HG03378 (cell line): ENCODE measurements at regions not wholly inside any gene's neighbourhood (a gene's known extent, or its start where the extent isn't known, plus 50 kb on each side); places are given as distances from the start of the nearest gene placed in this dataset.

Source experiments
- ATAC-seq: cut with Tn5 transposase; IDR thresholded peaks from one replicate; pipeline ENCODE4 v1.9.1; 2021; ENCODE audit warnings: mild to moderate bottlenecking, moderate library complexity; ENCODE audit not compliant: unreplicated experiment

DNA sequence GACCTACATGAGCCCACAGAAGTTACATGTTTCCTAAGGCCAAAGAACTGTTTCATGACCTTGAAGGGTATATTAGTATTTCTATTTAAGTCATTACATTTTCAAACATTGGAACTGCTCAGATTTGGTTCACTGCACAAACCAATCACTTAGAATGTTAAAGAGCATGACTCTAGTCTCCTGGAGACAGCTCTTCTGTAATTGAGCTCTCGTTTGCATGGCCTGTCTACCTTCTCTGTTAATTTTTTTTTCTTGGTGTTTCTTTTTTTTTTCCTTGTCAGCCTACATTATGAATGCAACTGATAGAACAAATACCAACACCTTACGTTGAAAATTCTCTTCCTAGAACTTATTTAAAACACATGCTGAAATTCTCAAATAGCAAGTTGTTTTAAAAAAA is 860.2 kb upstream of the MAP3K7 start:
- no peak for ATAC-seq

GRCh38 chr6:91443405-91443804 is 856.5 kb upstream of the MAP3K7 start:
- ATAC-seq, result no peak

- no peak for ATAC-seq
Observed at GRCh38 chr6:91442342-91442741, 855.5 kb upstream of the MAP3K7 start.

DNA sequence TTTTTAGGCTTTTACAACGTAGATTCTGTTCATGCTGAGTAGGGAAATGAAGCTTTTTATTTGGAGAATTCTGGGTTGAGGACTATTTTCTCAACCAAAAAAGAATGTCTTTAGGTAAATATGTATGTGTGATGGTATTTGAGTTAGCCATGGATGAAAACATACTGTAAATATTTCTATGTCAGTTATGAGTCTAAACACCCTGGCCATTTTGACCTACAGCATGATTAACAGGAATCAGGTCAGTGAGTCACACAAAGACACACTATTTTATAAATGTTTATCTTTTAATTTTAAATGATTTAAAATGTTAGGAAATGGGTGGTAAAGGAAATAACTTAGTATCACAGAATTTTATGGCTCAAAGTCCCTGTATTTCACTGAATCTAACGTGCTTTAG is 851.7 kb upstream of the MAP3K7 start:
- no peak for ATAC-seq

- ATAC-seq, result no peak
Observed at GRCh38 chr6:91437315-91437729, 850.5 kb upstream of the MAP3K7 start.

- ATAC-seq, result no peak
Observed at GRCh38 chr6:91436448-91436847, 849.6 kb upstream of the MAP3K7 start.

DNA sequence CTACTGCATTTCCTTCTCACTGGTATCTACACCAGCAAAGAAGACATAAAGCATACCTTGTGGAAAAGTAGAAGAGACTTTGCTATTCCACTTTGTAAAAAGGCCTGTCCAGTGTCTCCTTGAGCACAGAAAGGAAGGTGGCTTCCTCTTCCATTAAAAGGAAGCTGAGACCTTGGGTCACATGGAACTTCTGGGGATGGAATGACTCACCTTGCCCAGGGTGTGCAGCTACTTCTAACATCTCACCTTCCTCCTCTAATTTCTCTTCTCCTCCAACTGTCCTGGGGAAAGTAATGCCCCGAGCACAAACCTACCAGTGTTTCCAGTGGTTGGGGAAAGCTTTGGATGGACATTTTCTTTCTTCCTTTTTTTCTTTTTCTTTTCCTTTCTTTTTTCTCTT is 848.8 kb upstream of the MAP3K7 start:
- no peak for ATAC-seq

DNA sequence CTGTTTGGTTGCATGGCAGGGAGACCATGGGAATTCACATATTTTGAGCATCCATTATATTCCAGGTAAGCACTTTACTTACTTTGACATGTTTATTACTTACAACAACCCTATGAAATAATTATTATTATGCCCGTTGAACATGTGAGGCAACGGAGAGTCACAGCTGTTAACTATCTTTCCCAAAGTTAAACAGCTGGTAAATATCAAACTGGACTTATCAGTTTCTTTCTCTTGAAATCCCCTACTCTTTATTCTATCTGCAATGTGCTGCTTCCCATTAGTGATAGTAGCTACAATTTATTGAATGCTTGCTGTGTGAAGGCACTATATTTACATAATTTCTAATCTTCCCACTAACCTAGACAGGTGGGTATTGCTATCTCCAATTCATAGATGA is 847.7 kb upstream of the MAP3K7 start:
- no peak for ATAC-seq

DNA sequence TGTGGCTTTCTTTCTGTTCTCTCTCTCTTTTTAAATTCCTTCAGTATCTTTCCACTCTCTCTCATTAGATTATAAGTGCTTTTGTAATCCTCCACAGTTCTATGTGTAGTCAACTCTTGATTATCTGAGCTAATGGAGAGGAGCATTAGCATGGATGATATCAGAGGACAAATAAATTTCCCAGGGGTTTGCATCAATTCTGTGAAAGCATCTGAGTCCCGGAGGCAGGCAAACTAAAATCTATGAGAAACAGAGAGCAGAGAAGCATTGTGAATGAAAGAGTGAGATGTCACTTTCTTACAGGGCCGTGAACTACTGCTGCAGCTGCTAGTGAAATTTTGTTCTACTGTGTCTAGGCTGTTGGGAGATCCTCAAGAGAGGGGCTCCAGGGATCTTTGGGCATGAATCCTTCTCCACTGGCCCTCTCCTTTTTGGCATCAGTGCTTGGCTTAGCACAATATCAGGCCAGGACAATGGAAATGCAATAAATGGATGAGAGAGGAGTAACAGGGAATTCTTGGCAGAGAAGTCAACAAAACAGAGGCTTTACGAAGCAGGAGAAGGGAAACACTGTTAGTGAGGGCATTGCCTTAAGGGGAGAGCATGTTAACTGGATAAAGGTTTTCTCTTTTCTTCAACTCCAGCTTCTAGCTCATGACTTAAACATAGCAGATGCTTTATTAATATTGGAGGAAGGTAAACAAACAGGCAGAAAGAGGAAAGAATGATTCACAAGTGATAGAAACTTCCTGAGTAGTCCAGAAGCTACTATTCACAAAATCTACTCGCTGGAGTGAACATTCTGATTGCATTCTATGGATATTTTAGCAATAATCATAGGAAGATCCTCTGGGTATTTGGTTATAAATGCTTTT is 847.0 kb upstream of the MAP3K7 start:
- no peak for ATAC-seq

GRCh38 chr6:91428953-91429560 is 842.2 kb upstream of the MAP3K7 start:
- no peak for ATAC-seq

- ATAC-seq, result no peak
Observed at GRCh38 chr6:91428296-91428695, 841.4 kb upstream of the MAP3K7 start.

DNA sequence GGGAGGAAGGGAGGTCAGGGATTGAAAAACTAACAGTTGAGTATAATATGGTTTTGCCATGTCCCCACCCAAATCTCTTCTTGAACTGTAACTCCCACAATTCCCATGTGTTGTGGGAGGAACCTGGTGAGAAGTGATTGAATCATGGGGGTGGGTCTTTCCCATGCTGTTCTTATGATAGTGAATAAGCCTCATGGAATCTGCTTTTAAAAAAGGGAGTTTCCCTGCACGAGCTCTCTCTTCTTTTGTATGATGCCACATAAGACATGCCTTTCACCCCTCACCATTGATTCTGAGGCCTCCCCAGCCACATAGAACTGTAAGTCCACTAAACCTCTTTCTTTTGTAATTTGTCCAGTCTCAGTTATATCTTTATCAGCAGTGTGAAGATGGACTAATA is 833.4 kb upstream of the MAP3K7 start:
- no peak for ATAC-seq

DNA sequence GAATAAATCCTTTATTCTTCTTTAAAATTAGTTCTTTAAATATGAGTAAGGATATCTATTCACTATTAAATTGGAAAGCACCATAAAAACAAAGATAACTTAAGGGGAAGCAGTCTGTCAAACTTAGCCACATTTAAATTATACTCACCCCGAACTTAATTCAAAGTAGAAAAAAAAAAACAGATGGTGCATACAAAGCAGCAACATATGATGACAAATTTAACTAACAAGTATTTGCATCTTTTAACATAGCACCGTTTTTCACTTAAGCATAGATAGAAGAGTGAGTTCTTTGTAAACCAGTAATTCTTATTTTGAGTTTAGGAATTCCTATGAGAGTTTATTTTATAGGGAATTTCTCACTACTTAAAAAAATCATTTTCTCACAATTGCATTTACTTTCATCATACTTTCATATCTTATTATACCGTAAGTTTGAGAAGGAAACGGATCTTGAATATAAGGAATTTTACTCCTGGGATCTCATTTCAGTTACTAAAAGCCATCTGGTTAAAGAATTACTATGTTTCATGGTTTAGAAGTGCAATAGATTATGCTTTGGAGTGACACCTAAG is 828.2 kb upstream of the MAP3K7 start:
- ATAC-seq, result no peak

DNA sequence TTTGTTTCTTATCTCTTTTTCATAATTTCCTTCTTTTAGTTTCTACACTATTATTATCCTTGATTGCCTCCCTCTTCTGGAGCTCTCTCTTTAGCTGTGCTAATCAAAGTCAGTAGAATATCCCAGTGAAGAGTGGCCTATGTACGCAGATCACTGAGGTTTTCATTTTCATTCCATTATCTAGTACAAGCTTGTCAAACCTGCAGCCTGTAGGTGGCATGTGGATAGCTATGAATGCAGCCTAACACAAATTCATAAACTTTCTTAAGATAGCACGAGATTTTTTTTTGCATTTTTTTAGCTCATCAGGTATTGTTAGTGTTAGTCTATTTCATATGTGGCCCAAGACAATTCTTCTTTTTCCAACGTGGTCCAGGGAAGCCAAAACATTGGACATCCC is 825.7 kb upstream of the MAP3K7 start:
- ATAC-seq, result no peak

GRCh38 chr6:91407706-91408105 is 820.8 kb upstream of the MAP3K7 start:
- no peak for ATAC-seq

- ATAC-seq, result no peak
Observed at GRCh38 chr6:91392951-91393350, 806.1 kb upstream of the MAP3K7 start.

- no peak for ATAC-seq
Observed at GRCh38 chr6:91387290-91388059, 800.6 kb upstream of the MAP3K7 start.

DNA sequence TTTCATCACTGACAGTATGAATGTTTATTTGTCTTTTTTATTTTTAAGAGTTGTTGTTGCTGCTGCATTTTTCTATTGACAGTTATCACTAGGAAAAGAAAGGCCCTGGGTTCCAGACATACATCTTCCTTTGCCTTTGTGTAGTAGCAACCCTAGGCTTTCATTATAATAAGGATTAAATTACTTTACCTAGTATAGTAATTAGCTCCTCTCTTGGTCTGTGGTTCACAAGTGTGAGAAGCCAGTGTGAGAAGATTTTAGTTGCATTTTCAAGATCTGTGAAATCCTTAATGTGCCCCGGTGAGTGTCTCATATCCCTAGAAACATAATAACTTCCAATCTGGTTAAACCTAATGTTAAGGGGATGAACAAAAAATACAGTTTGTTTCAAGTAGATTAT is 799.3 kb upstream of the MAP3K7 start:
- no peak for ATAC-seq

GRCh38 chr6:91383207-91383606 is 796.3 kb upstream of the MAP3K7 start:
- ATAC-seq, result no peak

GRCh38 chr6:91376686-91377085 is 789.8 kb upstream of the MAP3K7 start:
- ATAC-seq, result no peak

DNA sequence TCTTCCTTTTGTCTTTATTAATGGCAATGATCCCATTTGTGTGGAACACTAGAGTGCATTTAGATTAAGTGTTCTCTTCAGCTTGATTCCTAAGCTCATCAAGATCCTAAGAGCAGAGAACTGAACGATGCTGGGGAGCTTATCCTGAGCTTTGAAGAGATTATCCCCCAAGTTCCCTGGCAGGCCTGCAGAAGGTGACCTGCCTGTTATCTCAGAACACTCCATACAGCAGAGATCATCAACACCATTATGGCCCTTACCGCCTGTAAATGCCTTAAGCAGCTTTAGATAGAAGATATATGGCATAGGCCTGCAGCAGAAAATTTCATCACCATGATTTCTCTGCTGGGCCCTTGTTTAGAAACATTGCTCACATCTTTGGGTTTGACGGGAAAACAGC is 779.9 kb upstream of the MAP3K7 start:
- no peak for ATAC-seq
